T-helper 2 cell (primary cell): ENCODE measurements at regions not wholly inside any gene's neighbourhood (a gene's known extent, or its start where the extent isn't known, plus 50 kb on each side); places are given as distances from the start of the nearest gene placed in this dataset.
"Not testable (repeated sequence)": the region's sequence is repeated elsewhere in the genome, so short reads cannot be mapped to it uniquely, and the experiment has no call there.

ENCODE experiments used
- DNase-seq, 5 experiments: peaks; one replicate each; pipeline versions ENCODE4 v3.0.0 to v3.0.0-alpha.2; 2012 to 2022

DNA sequence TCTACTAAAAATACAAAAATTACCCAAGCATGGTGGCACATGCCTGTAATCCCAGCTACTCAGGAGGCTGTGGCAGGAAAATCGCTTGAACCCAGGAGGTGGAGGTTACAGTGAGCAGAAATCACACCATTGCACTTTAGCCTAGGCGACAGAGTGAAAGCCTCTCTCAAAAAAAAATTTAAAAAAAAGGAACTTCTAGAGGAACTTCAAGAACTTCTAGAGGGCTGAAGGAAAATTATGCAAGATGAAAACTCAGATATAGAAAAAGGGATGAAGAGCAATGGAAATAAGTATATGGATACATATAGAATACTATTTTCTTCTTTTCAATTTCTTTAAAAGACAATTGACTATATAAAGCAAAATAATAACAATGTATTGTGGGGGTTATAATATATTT lies 51.2 kb upstream of the PRR5 start:
- no peak for DNase-seq

- no peak for DNase-seq
Observed at GRCh38 chr22:44648821-44649565, 53.0 kb upstream of the PRR5 start.

- DNase-seq, result no peak
Observed at GRCh38 chr22:44648085-44648820, 53.8 kb upstream of the PRR5 start.

DNA sequence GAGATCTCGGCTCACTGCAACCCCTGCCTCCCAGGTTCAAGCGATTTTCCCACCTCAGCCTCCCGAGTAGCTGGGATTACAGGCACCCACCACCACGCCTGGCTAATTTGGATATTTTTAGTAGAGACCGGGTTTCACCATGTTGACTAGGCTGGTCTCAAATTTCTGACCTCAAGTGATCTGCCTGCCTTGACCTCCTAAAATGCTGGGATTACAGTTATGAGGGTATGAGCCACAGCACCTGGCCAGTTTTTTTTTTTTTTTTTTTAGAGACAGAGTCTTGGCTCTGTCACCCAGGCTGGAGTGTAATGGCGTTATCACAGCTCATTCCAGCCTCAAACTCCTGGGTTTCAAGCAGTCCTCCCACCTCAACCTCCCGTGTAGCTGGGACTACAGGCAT lies 54.9 kb upstream of the PRR5 start:
- DNase-seq, result no peak

GRCh38 chr22:44646668-44647067 lies 55.3 kb upstream of the PRR5 start:
- no peak for DNase-seq

DNA sequence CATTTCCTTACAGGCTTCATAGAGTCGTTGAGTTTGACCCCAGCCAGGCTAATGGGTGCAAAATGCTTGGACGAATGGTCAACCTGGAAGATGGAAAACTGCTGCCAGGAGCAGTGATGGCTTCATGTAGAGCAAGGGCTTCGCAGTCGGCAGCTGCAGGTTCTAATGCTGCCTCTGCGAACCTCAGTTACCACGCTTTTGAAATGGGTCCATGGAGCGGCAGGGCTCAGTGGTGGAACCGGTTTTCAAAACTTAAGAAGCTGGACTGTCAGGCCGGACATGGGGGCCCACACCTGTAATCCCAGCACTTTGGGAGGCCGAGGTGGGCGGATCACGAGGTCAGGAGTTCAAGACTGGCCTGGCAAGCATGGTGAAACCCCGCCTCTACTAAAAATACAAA lies 55.9 kb upstream of the PRR5 start:
- no peak for DNase-seq

GRCh38 chr22:44645531-44645930 lies 56.5 kb upstream of the PRR5 start:
- no peak for DNase-seq

DNA sequence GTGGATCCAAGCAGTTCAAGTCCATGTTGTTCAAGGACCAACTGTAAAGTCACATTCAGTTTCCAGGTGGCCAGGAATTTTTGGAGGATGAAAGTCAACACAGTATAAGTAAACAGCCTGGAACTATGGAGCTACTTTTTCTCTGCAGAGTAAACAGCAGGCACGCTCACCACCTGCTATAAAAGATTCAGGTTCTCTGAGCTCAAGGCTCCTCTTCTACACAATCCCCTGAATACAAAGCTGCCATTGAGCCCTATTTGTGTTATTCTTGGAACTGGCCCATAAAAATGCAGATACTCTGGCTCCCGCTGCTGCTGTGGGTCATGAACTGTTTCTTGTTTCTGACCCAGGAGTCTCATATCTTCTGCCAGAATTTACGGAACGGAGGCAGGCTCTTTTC lies 56.9 kb upstream of the PRR5 start:
- DNase-seq, result no peak

DNA sequence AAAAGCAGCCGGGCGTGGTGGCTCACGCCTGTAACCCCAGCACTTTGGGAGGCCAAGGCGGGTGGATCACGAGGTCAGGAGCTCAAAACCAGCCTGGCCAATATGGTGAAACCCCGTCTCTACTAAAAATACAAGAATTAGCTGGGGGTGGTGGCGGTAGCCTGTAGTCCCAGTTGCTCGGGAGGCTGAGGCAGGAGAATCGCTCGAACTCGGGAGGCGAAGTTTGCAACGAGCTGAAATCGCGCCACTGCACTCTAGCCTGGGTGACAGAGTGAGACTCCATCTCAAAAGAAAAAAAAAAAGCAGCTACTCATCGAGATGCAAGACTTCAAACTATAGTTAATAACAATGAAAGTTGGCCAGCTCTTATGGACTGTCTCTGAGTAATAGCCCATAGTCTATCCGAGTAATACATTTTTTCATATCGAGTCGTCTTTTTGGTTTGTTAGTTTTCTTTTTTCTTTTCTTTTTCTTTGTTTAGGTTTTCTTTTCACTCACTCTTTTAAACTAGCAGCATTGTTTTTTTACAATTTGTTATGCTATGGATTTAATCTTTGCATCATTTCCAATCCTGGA lies 58.4 kb upstream of the PRR5 start:
- DNase-seq, result not testable (repeated sequence)

- DNase-seq, result no peak
Observed at GRCh38 chr22:44642096-44642644, 59.8 kb upstream of the PRR5 start.

DNA sequence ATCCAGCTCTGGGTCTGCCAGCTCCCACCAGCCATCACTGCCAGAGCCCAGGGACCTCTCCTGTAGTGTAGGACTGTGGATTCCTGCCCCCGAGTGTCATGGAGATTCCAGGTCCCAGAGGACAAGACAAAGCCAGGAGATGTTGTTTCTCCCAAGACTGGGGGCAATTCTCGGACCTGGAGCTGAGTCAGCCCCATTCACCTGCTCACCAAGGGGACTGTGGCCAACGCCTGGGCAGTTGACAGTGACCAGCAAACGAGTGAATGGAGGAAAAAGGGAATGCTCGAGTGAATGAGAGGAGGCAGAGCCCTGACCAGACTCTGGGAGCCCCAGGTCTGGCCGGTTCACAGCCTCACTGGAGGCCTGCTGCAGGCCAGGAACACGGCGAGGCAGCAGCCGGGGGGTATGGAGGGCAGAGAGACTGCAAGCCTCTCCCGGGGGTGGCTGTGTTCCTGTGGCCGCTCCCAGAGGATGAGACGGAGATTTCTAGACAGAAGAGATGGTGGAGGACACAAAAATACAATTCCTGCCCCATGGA lies 61.3 kb upstream of the PRR5 start:
- DNase-seq, result no peak

GRCh38 chr22:44639891-44640617 lies 62.0 kb upstream of the PRR5 start:
- DNase-seq, result no peak

DNA sequence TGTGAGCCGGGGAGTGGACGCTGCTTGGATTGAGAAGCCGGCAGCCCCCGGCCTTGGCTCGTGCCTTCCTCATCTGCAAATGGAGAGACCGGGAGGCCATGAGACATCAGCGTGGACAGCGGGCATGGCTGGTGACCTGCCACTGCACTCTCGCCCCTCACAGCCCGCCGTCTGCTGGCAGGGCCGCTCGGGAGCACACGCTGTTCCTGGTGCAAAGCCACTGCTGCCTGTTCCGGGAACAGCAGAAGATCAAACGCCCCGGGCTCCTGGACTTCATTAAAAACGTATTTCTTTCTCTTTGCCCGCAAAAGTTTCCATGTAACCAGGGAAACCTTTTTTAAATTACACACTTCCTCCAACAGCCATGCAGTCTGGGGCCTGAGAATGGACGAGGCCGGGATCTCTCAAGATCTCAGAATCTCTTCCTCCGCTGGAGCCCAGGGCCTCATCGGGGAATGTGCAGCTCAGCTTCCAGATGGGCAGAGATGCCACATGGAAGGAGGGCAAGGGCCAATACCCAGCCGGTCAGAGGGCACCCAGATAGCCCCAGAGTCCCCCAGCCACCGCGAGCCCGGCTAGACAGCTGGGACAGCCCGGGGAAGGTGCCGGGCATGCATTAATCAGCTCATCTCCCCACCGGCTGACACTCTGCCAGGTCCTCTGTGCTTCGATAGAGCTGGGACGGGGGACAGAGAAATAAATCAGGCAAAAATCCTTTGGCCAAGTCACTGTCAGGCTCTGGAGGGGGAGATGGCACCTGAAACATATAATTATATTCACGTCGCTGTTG lies 62.8 kb upstream of the PRR5 start:
- DNase-seq, result no peak

DNA sequence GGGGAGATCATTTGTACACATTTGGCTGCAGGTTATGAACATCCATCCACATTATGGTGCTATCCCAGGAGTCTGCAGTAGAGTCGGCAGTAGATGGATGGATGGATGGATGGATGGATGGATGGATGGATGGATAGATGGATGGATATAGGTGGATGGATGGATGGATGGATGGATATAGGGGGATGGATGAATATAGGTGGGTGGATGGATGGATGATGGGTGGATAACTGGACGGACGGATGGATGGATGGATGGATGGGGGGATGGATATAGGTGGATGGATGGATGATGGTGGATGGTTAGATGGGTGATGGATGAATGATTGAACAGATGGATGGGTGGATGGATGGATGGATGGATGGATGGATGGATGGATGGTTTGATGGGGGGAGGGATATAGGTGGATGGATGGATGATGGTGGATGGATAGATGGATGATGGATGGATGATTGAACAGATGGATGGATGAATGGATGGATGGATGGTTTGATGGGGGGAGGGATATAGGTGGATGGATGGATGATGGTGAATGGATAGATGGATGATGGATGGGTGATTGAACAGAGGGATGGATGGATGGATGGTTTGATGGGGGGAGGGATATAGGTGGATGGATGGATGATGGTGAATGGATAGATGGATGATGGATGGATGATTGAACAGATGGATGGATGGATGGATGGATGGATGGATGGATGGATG lies 65.3 kb upstream of the PRR5 start:
- DNase-seq, result not testable (repeated sequence)

DNA sequence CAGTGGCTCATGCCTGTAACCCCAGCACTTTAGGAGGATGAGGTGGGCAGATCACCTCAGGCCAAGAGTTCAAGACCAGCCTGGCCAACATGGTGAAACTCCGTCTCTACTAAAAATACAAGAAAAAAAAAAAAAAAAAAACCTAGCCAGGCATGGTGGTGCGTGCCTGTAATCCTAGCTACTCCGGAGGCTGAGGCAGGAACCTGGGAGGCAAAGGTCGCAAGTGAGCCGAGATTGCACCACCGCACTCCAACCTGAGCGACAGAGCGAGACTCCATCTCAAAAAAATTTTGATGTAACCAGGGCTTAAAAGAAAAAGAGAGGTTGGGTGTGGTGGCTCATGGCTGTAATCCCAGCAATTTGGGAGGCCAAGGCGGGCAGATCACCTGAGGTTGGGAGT lies 66.4 kb upstream of the PRR5 start:
- DNase-seq, result not testable (repeated sequence)

- no peak for DNase-seq
Observed at GRCh38 chr22:44634426-44635321, 67.3 kb upstream of the PRR5 start.

DNA sequence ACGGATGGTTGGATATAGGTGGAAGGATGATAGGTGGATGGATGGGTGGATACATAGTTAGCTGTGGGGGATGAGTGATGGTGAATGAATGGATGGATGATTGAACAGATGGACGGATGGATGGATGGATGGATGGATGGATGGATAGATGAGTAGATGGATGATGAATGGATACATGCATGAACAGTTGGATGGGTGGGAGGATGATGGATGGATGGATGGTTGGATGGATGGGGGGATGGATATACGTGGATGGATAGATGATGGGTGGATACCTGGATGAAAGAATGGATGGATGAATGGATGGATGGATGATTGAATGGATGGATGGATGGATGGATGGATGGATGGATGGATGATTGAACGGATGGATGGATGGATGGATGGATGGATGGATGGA lies 68.4 kb upstream of the PRR5 start:
- no peak for DNase-seq

- DNase-seq, result peak in 2 of 5 experiments; percentile 14 to 20
Observed at GRCh38 chr22:44632541-44633396, 69.2 kb upstream of the PRR5 start.

DNA sequence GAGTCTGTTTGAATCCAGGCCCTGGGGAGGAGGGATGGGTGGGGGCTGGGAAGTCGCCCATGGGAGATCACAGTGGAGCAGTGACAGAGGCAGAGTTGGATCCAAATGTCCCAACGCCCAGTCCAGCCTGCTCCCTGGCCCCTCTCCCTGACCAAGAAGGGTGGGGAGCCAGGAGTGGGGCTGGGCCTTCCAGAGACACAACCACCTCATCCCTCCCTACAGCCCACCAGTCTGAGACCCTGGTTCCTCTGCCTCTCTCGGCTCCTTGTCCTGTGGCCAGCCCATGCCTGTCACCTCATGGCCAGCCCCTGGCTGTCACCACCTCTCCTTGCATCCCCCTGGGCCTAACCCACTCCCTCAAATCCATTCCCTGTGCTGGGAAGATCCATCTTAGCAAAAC lies 71.2 kb upstream of the PRR5 start:
- no peak for DNase-seq
